ENCODE measurements at regions not wholly inside any gene's neighbourhood (a gene's known extent, or its start where the extent isn't known, plus 50 kb on each side); places are given as distances from the start of the nearest gene placed in this dataset.

GRCh38 chr6:130620338-130620781 lies 206.8 kb upstream of the SMLR1 start:
- no CpG with 5 or more reads among the region's 2 CpGs for WGBS (ENCODE audit: insufficient coverage)
- POLR2A ChIA-PET = no interaction called here
- Histone ChIP-seq H3K79me2 (ENCODE audit: control insufficient read depth, insufficient read depth, low read length) (no peaks in the 10 kb centered on the region), H3K4me1 (ENCODE audit: control insufficient read depth in 2 of 2, insufficient read depth in 2 of 2, low read length in 2 of 2) (no peaks in the 10 kb centered on the region), H3K36me3 (replicated peaks in 1 of 2; ENCODE audit: control extremely low read depth in 1 of 2, control insufficient read depth in 1 of 2, extremely low read depth in 1 of 2, insufficient read depth in 2 of 2, low read length in 1 of 2) (no peaks in the 10 kb centered on the region), H3K27ac (ENCODE audit: low read length in 2 of 2) (no peak overlapping the region), H4K20me1 (ENCODE audit: control insufficient read depth, insufficient read depth, low read length, poor library complexity, severe bottlenecking) (no peaks in the 10 kb centered on the region), H3K9me3 (ENCODE audit: control extremely low read depth in 1 of 3, control insufficient read depth in 2 of 3, insufficient read depth in 1 of 3, low read length in 2 of 3) (peaks cover 0 to 2% (median 0%) of the 10 kb centered on the region in 3 donors), H3K27me3 (replicated peaks in 1 of 4; ENCODE audit: control extremely low read depth in 1 of 4, control insufficient read depth in 3 of 4, insufficient read depth in 4 of 4, low read length in 3 of 4) (no peaks in the 10 kb centered on the region), H3K4me3 (ENCODE audit: control extremely low read depth in 1 of 5, extremely low read depth in 1 of 5, insufficient read depth in 1 of 5, low read depth in 2 of 5, low read length in 4 of 5) (no peak overlapping the region), H2AFZ (ENCODE audit: insufficient read depth, low read depth, low read length, poor library complexity, severe bottlenecking) (no peak overlapping the region), H3K4me2 (replicated peaks; ENCODE audit: low read depth, low read length, poor library complexity, severe bottlenecking) (no peak overlapping the region), H3K9ac (ENCODE audit: low read length) (no peak overlapping the region)
- ATAC-seq (ENCODE audit: low read depth) (no peak), DNase-seq (no peak)
- Mint-ChIP-seq H3K27ac (no peak overlapping the region), H3K9me3 (ENCODE audit: insufficient read depth) (peaks cover 2% of the 10 kb centered on the region), H3K4me3 (no peak overlapping the region), H3K4me1 (no peaks in the 10 kb centered on the region), H3K27me3 (no peaks in the 10 kb centered on the region)
- CTCF ChIA-PET = no interaction called here
- TF ChIP-seq, protein P1, sequence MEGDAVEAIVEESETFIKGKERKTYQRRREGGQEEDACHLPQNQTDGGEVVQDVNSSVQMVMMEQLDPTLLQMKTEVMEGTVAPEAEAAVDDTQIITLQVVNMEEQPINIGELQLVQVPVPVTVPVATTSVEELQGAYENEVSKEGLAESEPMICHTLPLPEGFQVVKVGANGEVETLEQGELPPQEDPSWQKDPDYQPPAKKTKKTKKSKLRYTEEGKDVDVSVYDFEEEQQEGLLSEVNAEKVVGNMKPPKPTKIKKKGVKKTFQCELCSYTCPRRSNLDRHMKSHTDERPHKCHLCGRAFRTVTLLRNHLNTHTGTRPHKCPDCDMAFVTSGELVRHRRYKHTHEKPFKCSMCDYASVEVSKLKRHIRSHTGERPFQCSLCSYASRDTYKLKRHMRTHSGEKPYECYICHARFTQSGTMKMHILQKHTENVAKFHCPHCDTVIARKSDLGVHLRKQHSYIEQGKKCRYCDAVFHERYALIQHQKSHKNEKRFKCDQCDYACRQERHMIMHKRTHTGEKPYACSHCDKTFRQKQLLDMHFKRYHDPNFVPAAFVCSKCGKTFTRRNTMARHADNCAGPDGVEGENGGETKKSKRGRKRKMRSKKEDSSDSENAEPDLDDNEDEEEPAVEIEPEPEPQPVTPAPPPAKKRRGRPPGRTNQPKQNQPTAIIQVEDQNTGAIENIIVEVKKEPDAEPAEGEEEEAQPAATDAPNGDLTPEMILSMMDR (IDR thresholded peaks at IDR 0.05) = no peak
- TF ChIP-seq EZH2 (IDR thresholded peaks at IDR 0.05; ENCODE audit: borderline replicate concordance, insufficient read depth, low read depth, low read length, poor library complexity, severe bottlenecking) = no peak
- intact Hi-C loops (cut with micrococcal nuclease) = no loop called here

DNA sequence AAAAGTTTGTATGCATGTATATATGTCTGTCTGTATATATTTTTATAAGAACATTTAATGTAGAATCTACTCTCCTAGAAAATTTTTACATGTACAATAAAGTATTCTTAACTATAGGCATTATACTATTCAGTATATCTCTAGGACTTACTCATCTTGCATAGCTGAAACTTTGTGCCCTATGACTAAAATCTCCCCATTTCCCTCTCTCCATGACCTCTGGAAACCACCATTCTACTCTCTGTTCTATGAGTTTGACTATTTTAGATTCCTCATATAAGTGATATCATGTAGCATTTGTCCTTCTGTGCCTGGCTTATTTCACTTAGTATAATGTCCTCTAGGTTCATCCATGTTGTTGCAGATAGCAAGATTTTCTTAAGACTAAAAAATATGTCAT lies 205.1 kb upstream of the SMLR1 start:
- Histone ChIP-seq H3K79me2 (ENCODE audit: control insufficient read depth, insufficient read depth, low read length) (no peaks in the 10 kb centered on the region), H3K9me3 (ENCODE audit: control extremely low read depth in 1 of 3, control insufficient read depth in 2 of 3, insufficient read depth in 1 of 3, low read length in 2 of 3) (peaks cover 0 to 2% (median 0%) of the 10 kb centered on the region in 3 donors), H3K4me3 (ENCODE audit: control extremely low read depth in 1 of 5, extremely low read depth in 1 of 5, insufficient read depth in 1 of 5, low read depth in 2 of 5, low read length in 4 of 5) (no peak overlapping the region), H3K4me2 (replicated peaks; ENCODE audit: low read depth, low read length, poor library complexity, severe bottlenecking) (no peak overlapping the region), H3K27me3 (replicated peaks in 1 of 4; ENCODE audit: control extremely low read depth in 1 of 4, control insufficient read depth in 3 of 4, insufficient read depth in 4 of 4, low read length in 3 of 4) (no peaks in the 10 kb centered on the region), H3K4me1 (ENCODE audit: control insufficient read depth in 2 of 2, insufficient read depth in 2 of 2, low read length in 2 of 2) (no peaks in the 10 kb centered on the region), H3K36me3 (replicated peaks in 1 of 2; ENCODE audit: control extremely low read depth in 1 of 2, control insufficient read depth in 1 of 2, extremely low read depth in 1 of 2, insufficient read depth in 2 of 2, low read length in 1 of 2) (no peaks in the 10 kb centered on the region), H3K27ac (ENCODE audit: low read length in 2 of 2) (no peak overlapping the region), H3K9ac (ENCODE audit: low read length) (no peak overlapping the region), H2AFZ (ENCODE audit: insufficient read depth, low read depth, low read length, poor library complexity, severe bottlenecking) (no peak overlapping the region), H4K20me1 (ENCODE audit: control insufficient read depth, insufficient read depth, low read length, poor library complexity, severe bottlenecking) (no peaks in the 10 kb centered on the region)
- H3K4me3 Mint-ChIP-seq = no peak overlapping the region
- ChIA-PET CTCF (no interaction called here), POLR2A (no interaction called here)
- H3K9me3 Mint-ChIP-seq (ENCODE audit: insufficient read depth) = peaks cover 2% of the 10 kb centered on the region
- no peaks in the 10 kb centered on the region for H3K4me1 Mint-ChIP-seq
- DNase-seq = no peak
- no peak for ATAC-seq (ENCODE audit: low read depth)
- no peak overlapping the region for H3K27ac Mint-ChIP-seq
- no peak for TF ChIP-seq EZH2 (IDR thresholded peaks at IDR 0.05; ENCODE audit: borderline replicate concordance, insufficient read depth, low read depth, low read length, poor library complexity, severe bottlenecking)
- TF ChIP-seq, protein P1 (IDR thresholded peaks at IDR 0.05) = no peak
- intact Hi-C loops (cut with micrococcal nuclease) = no loop called here
- no peaks in the 10 kb centered on the region for H3K27me3 Mint-ChIP-seq
